ENCODE measurements at regions not wholly inside any gene's neighbourhood (a gene's known extent, or its start where the extent isn't known, plus 50 kb on each side); places are given as distances from the start of the nearest gene placed in this dataset.

- CTCF ChIA-PET: interaction anchor here (1.2 to 1.3 kb wide), 2 partner anchors 18 to 580 kb away, joined by 3 read pairs; no protein-coding TSS in a partner anchor
- Histone ChIP-seq H3K79me2 (ENCODE audit: insufficient read depth) (no peaks in the 10 kb centered on the region), H3K4me1 (ENCODE audit: control insufficient read depth in 1 of 2, insufficient read depth in 2 of 2, low read depth in 1 of 2, low read length in 1 of 2) (peaks cover 2 to 18% of the 10 kb centered on the region in 2 experiments; a peak in 2 of 4 replicates), H3K9me2 (no peaks in the 10 kb centered on the region), H3K9ac (no peak overlapping the region), H3K4me2 (no peak overlapping the region), H2AFZ (ENCODE audit: low read depth) (no peak overlapping the region), H4K20me1 (ENCODE audit: insufficient read depth) (no peaks in the 10 kb centered on the region), H3F3A (replicated peaks; ENCODE audit: insufficient read depth) (peaks cover 12% of the 10 kb centered on the region), H3K4me3 (ENCODE audit: low read depth in 2 of 2, low read length in 1 of 2) (no peak overlapping the region), H3K27me3 (ENCODE audit: insufficient read depth) (no peaks in the 10 kb centered on the region), H3K9me3 (no peaks in the 10 kb centered on the region), H3K27ac (ENCODE audit: low read depth in 2 of 2, low read length in 1 of 2) (no peak overlapping the region), H3K36me3 (replicated peaks in 1 of 2; ENCODE audit: control insufficient read depth in 1 of 2, insufficient read depth in 2 of 2, low read length in 1 of 2) (no peaks in the 10 kb centered on the region)
- 79% methylated on average over 2 of the region's 2 CpGs for WGBS (ENCODE audit: low lambda C conversion rate)
- POLR2A ChIA-PET: no interaction called here
- TF ChIP-seq CHD2 (IDR thresholded peaks at IDR 0.05; ENCODE audit: low read length, partially characterized antibody): no peak
- TF ChIP-seq NRF1 (IDR thresholded peaks at IDR 0.05; ENCODE audit: low read depth, low read length): no peak
- TF ChIP-seq RCOR1 (IDR thresholded peaks at IDR 0.05; ENCODE audit: low read length): no peak
- TF ChIP-seq YY1 (IDR thresholded peaks at IDR 0.05; ENCODE audit: low read depth): no peak
- no peak for TF ChIP-seq FOXJ3 (CRISPR knock-in tag; IDR thresholded peaks at IDR 0.05)
- TF ChIP-seq PBX3 (IDR thresholded peaks at IDR 0.05): no peak
- no peak for TF ChIP-seq USF2 (IDR thresholded peaks at IDR 0.05; ENCODE audit: borderline replicate concordance, low read depth, low read length)
- no peak for TF ChIP-seq IRF3 (IDR thresholded peaks at IDR 0.05; ENCODE audit: low read depth, low read length)
- no peak for TF ChIP-seq MEF2A (IDR thresholded peaks at IDR 0.05; ENCODE audit: borderline replicate concordance, low read depth)
- no peak for TF ChIP-seq RFX5 (IDR thresholded peaks at IDR 0.05; ENCODE audit: low read length)
- TF ChIP-seq MXI1 (IDR thresholded peaks at IDR 0.05; ENCODE audit: low read depth, low read length): no peak
- no peak for TF ChIP-seq NFIC (IDR thresholded peaks at IDR 0.05; ENCODE audit: borderline replicate concordance)
- no peak for TF ChIP-seq REST (IDR thresholded peaks at IDR 0.05; ENCODE audit: low read depth, low read length)
- TF ChIP-seq POLR2AphosphoS5 (IDR thresholded peaks at IDR 0.05; ENCODE audit: low read depth, low read length): no peak
- no peak for TF ChIP-seq GATA2 (CRISPR knock-in tag; IDR thresholded peaks at IDR 0.05)
- TF ChIP-seq ELF1 (IDR thresholded peaks at IDR 0.05): no peak
- TF ChIP-seq EZH2phosphoT487 (IDR thresholded peaks at IDR 0.05; ENCODE audit: borderline replicate concordance, low read depth): no peak
- TF ChIP-seq SIN3A (IDR thresholded peaks at IDR 0.05; ENCODE audit: borderline replicate concordance, low read depth, low read length): no peak
- TF ChIP-seq TCF12 (IDR thresholded peaks at IDR 0.05): no peak
- DNase-seq: no peak
Observed at GRCh38 chr1:221454096-221454495, 287.8 kb downstream of the DUSP10 start.
